Peyer's patch (tissue), 4 donors: ENCODE measurements at regions not wholly inside any gene's neighbourhood (a gene's known extent, or its start where the extent isn't known, plus 50 kb on each side); places are given as distances from the start of the nearest gene placed in this dataset.

ENCODE experiments used
- DNase-seq, 3 donors: peaks; one replicate each; pipeline ENCODE4 v3.0.0-alpha.2; 2017 to 2019
- H3K27ac ChIP-seq, 4 donors: fragments of 200-600 bp; sonication (generic); one replicate each; pipeline ENCODE4 v1.5.1; 2016 to 2019
- H3K27me3 ChIP-seq, 2 donors: fragments of 200-600 bp; sonication (generic); one replicate each; pipeline ENCODE4 v1.5.1; 2019
- H3K36me3 ChIP-seq, 3 donors: fragments of 200-600 bp; sonication (generic); one replicate each; pipeline ENCODE4 v1.5.1; 2016 to 2019
- H3K4me1 ChIP-seq, 4 donors: fragments of 200-600 bp; sonication (generic); one replicate each; pipeline ENCODE4 v1.5.1; 2016 to 2019
- H3K4me3 ChIP-seq, 4 donors: fragments of 200-600 bp; sonication (generic); 1 replicate in 3 of 4; 2 replicates in 1 of 4; pipeline ENCODE4 v1.5.1; 2016 to 2019; ENCODE audit warnings: mild to moderate bottlenecking in 1 of 4
- H3K9me3 ChIP-seq, 4 donors: fragments of 200-600 bp; sonication (generic); one replicate each; pipeline ENCODE4 v1.5.1; 2016 to 2019; ENCODE audit warnings: mild to moderate bottlenecking in 1 of 4
- CTCF ChIP-seq, 6 experiments: fragments of 450-650 bp in 4 of 6; fragments of 200-600 bp in 2 of 6; sonication (generic) in 1 of 6; IDR thresholded peaks; one replicate each; pipeline ENCODE4 v1.5.1; 2017 to 2019; ENCODE audit warnings: antibody characterized with exemption in 6 of 6, mild to moderate bottlenecking in 3 of 6, moderate library complexity in 1 of 6
- POLR2A ChIP-seq, 2 donors: fragments of 450-650 bp; IDR thresholded peaks; one replicate each; pipeline ENCODE4 v1.5.1; 2017; ENCODE audit warnings: antibody characterized with exemption in 2 of 2, mild to moderate bottlenecking in 2 of 2, moderate library complexity in 2 of 2

GRCh38 chr7:16982640-16983350, 101.0 kb upstream of the AGR3 start:
- no peak for TF ChIP-seq POLR2A (IDR thresholded peaks at IDR 0.05)
- peak; percentile 54 to 87 (median 82) for TF ChIP-seq CTCF (IDR thresholded peaks at IDR 0.05)
- Histone ChIP-seq H3K27me3 (no peaks in the 10 kb centered on the region), H3K36me3 (no peaks in the 10 kb centered on the region), H3K9me3 (no peaks in the 10 kb centered on the region), H3K4me3 (no peak overlapping the region), H3K4me1 (peaks cover 0 to 10% (median 0%) of the 10 kb centered on the region in 4 donors), H3K27ac (no peak overlapping the region)
- DNase-seq, result no peak

- Histone ChIP-seq H3K4me3 (no peak overlapping the region), H3K27ac (no peak overlapping the region), H3K27me3 (no peaks in the 10 kb centered on the region), H3K9me3 (no peaks in the 10 kb centered on the region), H3K4me1 (peaks cover 0 to under 1% (median 0%) of the 10 kb centered on the region in 4 donors), H3K36me3 (no peaks in the 10 kb centered on the region)
- DNase-seq, result no peak
- TF ChIP-seq CTCF (IDR thresholded peaks at IDR 0.05) (no peak), POLR2A (IDR thresholded peaks at IDR 0.05) (no peak)
These were observed 102.6 kb upstream of the AGR3 start for GRCh38 chr7:16984375-16984774.

- H3K27me3 ChIP-seq, result no peaks in the 10 kb centered on the region
- H3K4me3 ChIP-seq, result no peak overlapping the region
- TF ChIP-seq POLR2A (IDR thresholded peaks at IDR 0.05), result no peak
- no peak for TF ChIP-seq CTCF (IDR thresholded peaks at IDR 0.05)
- H3K36me3 ChIP-seq, result no peaks in the 10 kb centered on the region
- H3K27ac ChIP-seq, result no peak overlapping the region
- no peak for DNase-seq
- H3K9me3 ChIP-seq, result no peaks in the 10 kb centered on the region
- no peaks in the 10 kb centered on the region for H3K4me1 ChIP-seq
These were observed 103.8 kb upstream of the AGR3 start for GRCh38 chr7:16985621-16986020.

GRCh38 chr7:16986755-16987154, 105.0 kb upstream of the AGR3 start:
- Histone ChIP-seq H3K36me3 (no peaks in the 10 kb centered on the region), H3K9me3 (no peaks in the 10 kb centered on the region), H3K27ac (no peak overlapping the region), H3K27me3 (no peaks in the 10 kb centered on the region), H3K4me1 (no peaks in the 10 kb centered on the region), H3K4me3 (no peak overlapping the region)
- TF ChIP-seq POLR2A (IDR thresholded peaks at IDR 0.05) (no peak), CTCF (IDR thresholded peaks at IDR 0.05) (no peak)
- DNase-seq, result no peak

GRCh38 chr7:16989811-16990413, 108.1 kb upstream of the AGR3 start:
- peak; percentile 17 to 80 (median 47) for DNase-seq
- no peaks in the 10 kb centered on the region for H3K4me1 ChIP-seq
- TF ChIP-seq POLR2A (IDR thresholded peaks at IDR 0.05) (peak in 1 of 2 donors; percentile 7), CTCF (IDR thresholded peaks at IDR 0.05) (no peak)
- H3K4me3 ChIP-seq, result peak overlapping the region in 2 of 4 donors; percentile 18 to 38
- H3K27ac ChIP-seq, result peak overlapping the region in 3 of 4 donors; percentile 35 to 58 (median 44)
- H3K27me3 ChIP-seq, result no peaks in the 10 kb centered on the region
- H3K36me3 ChIP-seq, result no peaks in the 10 kb centered on the region
- H3K9me3 ChIP-seq, result no peaks in the 10 kb centered on the region
